ENCODE measurements at regions not wholly inside any gene's neighbourhood (a gene's known extent, or its start where the extent isn't known, plus 50 kb on each side); places are given as distances from the start of the nearest gene placed in this dataset.

DNA sequence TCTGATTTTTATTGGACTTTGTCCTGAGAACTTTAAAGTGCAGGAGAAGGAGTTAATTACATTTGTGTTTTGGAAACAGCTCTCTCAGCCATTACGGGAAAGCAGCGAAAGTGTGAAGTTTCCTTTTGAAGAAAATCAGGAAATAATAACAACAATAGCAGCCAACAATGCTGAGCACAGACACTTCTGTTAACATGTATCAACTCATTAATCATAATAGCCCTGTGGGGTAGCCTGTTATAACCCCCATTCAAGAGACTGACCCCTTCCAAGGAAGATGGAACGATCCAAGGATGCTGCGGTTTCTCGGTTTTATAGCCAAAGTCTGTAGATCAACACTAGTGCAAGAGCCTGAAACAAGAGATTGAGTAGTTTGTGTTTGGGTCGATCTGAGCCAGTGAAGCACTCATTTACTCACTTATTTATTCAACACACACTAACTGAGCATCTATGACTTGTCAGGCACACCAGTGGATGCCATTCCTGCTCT is 195.5 kb downstream of the DRD1 start:
- no peak for TF ChIP-seq CTCF (conservative IDR thresholded peaks at IDR 0.05; ENCODE audit: low read length)
- TF ChIP-seq EZH2phosphoT487 (IDR thresholded peaks at IDR 0.05; ENCODE audit: borderline replicate concordance, low read depth, low read length) = no peak
